NT2/D1 (cell line): ENCODE measurements at regions not wholly inside any gene's neighbourhood (a gene's known extent, or its start where the extent isn't known, plus 50 kb on each side); places are given as distances from the start of the nearest gene placed in this dataset.

Source experiments
- SUZ12 ChIP-seq: IDR thresholded peaks from 2 replicates; pipeline ENCODE4 v1.6.1; 2011; ENCODE audit not compliant: insufficient read length, insufficient read depth; ENCODE audit errors: extremely low read depth
- ZNF274 ChIP-seq: IDR thresholded peaks from 2 replicates; pipeline ENCODE4 v1.6.1; 2011; ENCODE audit warnings: mild to moderate bottlenecking, low read depth, low read length

- no peak for TF ChIP-seq ZNF274
- no peak for TF ChIP-seq SUZ12
Measured at GRCh38 chr4:136985683-136986082, 546.6 kb downstream of the PCDH18 start.
